ENCODE measurements at regions not wholly inside any gene's neighbourhood (a gene's known extent, or its start where the extent isn't known, plus 50 kb on each side); places are given as distances from the start of the nearest gene placed in this dataset.

DNA sequence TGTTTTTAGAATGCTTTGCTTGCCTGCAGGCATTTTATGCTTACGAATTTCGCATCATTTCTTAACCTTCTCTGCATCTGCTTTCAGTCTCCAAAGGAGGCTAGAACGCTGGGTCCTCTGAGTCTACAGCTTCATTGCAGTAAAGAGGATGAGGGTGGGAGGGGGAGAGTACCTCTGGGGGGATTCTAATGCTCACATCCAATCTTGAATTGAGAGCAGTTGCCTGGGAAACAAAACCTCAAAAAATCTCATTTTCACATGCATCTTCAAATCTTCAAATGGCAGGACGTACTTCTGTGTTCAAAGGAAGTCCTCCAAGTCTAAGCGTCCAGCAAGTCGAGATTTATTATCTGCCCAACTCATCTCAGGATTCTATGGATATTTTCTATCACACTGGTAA is 100.7 kb upstream of the PRKCQ start:
- no peak for TF ChIP-seq CTCF (IDR thresholded peaks at IDR 0.05)
- TF ChIP-seq EZH2 (IDR thresholded peaks at IDR 0.05) = no peak
- TF ChIP-seq EZH2phosphoT487 (IDR thresholded peaks at IDR 0.05) = no peak

Data from neural progenitor cell (in vitro differentiated cells).